Esophagus squamous epithelium (tissue), 4 donors: ENCODE measurements at regions not wholly inside any gene's neighbourhood (a gene's known extent, or its start where the extent isn't known, plus 50 kb on each side); places are given as distances from the start of the nearest gene placed in this dataset.

ENCODE experiments used
- CTCF ChIP-seq, 6 experiments: fragments of 450-650 bp in 4 of 6; fragments of 200-600 bp in 2 of 6; sonication (generic) in 2 of 6; IDR thresholded peaks; one replicate each; pipeline ENCODE4 v1.5.1; 2016 to 2019; ENCODE audit warnings: antibody characterized with exemption in 6 of 6, mild to moderate bottlenecking in 4 of 6, moderate library complexity in 4 of 6
- POLR2A ChIP-seq, 4 donors: fragments of 450-650 bp; IDR thresholded peaks; one replicate each; pipeline ENCODE4 v1.6.1; 2017; ENCODE audit warnings: antibody characterized with exemption in 4 of 4, mild to moderate bottlenecking in 4 of 4, moderate library complexity in 3 of 4

GRCh38 chr13:22275393-22275792 is 604.5 kb downstream of the FGF9 start:
- no peak for TF ChIP-seq CTCF (IDR thresholded peaks at IDR 0.05)
- TF ChIP-seq POLR2A (IDR thresholded peaks at IDR 0.05) = no peak
